GM19455 (cell line): ENCODE measurements at regions not wholly inside any gene's neighbourhood (a gene's known extent, or its start where the extent isn't known, plus 50 kb on each side); places are given as distances from the start of the nearest gene placed in this dataset.

Experiments
- ATAC-seq: cut with Tn5 transposase; IDR thresholded peaks from one replicate; pipeline ENCODE4 v1.9.1; 2021; ENCODE audit not compliant: unreplicated experiment

GRCh38 chr14:29030970-29031369 is 264.4 kb downstream of the FOXG1 start:
- ATAC-seq, result no peak

- ATAC-seq, result no peak
Measured at GRCh38 chr14:29035134-29035533, 268.5 kb downstream of the FOXG1 start.

GRCh38 chr14:29037411-29037810 is 270.8 kb downstream of the FOXG1 start:
- no peak for ATAC-seq

- ATAC-seq, result no peak
Measured at GRCh38 chr14:29039171-29039570, 272.6 kb downstream of the FOXG1 start.

GRCh38 chr14:29042551-29042950 is 276.0 kb downstream of the FOXG1 start:
- ATAC-seq, result no peak

GRCh38 chr14:29043737-29044136 is 277.1 kb downstream of the FOXG1 start:
- no peak for ATAC-seq

- ATAC-seq, result no peak
Measured at GRCh38 chr14:29045237-29045636, 278.6 kb downstream of the FOXG1 start.

GRCh38 chr14:29054119-29054518 is 287.5 kb downstream of the FOXG1 start:
- no peak for ATAC-seq

- ATAC-seq, result no peak
Measured at GRCh38 chr14:29056041-29056566, 289.5 kb downstream of the FOXG1 start.

GRCh38 chr14:29061702-29062101 is 295.1 kb downstream of the FOXG1 start:
- ATAC-seq, result no peak

GRCh38 chr14:29062466-29062865 is 295.9 kb downstream of the FOXG1 start:
- no peak for ATAC-seq

- no peak for ATAC-seq
Measured at GRCh38 chr14:29062976-29063375, 296.4 kb downstream of the FOXG1 start.

- ATAC-seq, result no peak
Measured at GRCh38 chr14:29064305-29064900, 297.8 kb downstream of the FOXG1 start.

- no peak for ATAC-seq
Measured at GRCh38 chr14:29069228-29069627, 302.6 kb downstream of the FOXG1 start.

- ATAC-seq, result no peak
Measured at GRCh38 chr14:29075761-29076160, 309.2 kb downstream of the FOXG1 start.

- ATAC-seq, result no peak
Measured at GRCh38 chr14:29077916-29078315, 311.3 kb downstream of the FOXG1 start.

GRCh38 chr14:29078810-29079522 is 312.4 kb downstream of the FOXG1 start:
- ATAC-seq, result no peak

- ATAC-seq, result no peak
Measured at GRCh38 chr14:29085546-29085945, 319.0 kb downstream of the FOXG1 start.

GRCh38 chr14:29089849-29090248 is 323.3 kb downstream of the FOXG1 start:
- no peak for ATAC-seq

GRCh38 chr14:29092121-29092520 is 325.5 kb downstream of the FOXG1 start:
- ATAC-seq, result no peak

- ATAC-seq, result no peak
Measured at GRCh38 chr14:29097476-29097875, 330.9 kb downstream of the FOXG1 start.

- ATAC-seq, result no peak
Measured at GRCh38 chr14:29098656-29099055, 332.1 kb downstream of the FOXG1 start.

- no peak for ATAC-seq
Measured at GRCh38 chr14:29102266-29102665, 335.7 kb downstream of the FOXG1 start.
